ENCODE measurements at regions not wholly inside any gene's neighbourhood (a gene's known extent, or its start where the extent isn't known, plus 50 kb on each side); places are given as distances from the start of the nearest gene placed in this dataset.

GRCh38 chr1:8154621-8155052 lies 128.5 kb upstream of the ERRFI1 start:
- Histone ChIP-seq H3K4me1 (ENCODE audit: low read length) (no peaks in the 10 kb centered on the region), H4K20me1 (ENCODE audit: insufficient read depth, low read length) (no peaks in the 10 kb centered on the region), H3K9me3 (replicated peaks; ENCODE audit: insufficient read depth, low read length) (no peaks in the 10 kb centered on the region), H3K27me3 (replicated peaks; ENCODE audit: insufficient read depth, low read length) (peaks cover 75% of the 10 kb centered on the region), H3F3A (ENCODE audit: insufficient read depth, low read length) (no peaks in the 10 kb centered on the region), H3K4me3 (ENCODE audit: low read length) (no peak overlapping the region), H2AFZ (ENCODE audit: low read length) (no peak overlapping the region), H3K27ac (ENCODE audit: low read length) (no peak overlapping the region), H3K9ac (ENCODE audit: low read length) (no peak overlapping the region), H3K4me2 (ENCODE audit: low read depth, low read length) (no peak overlapping the region), H3K9me2 (replicated peaks; ENCODE audit: insufficient read depth, low read length) (no peaks in the 10 kb centered on the region), H3K36me3 (replicated peaks; ENCODE audit: insufficient read depth, low read length) (no peaks in the 10 kb centered on the region), H3K79me2 (ENCODE audit: low read length) (no peaks in the 10 kb centered on the region)
- no peak for TF ChIP-seq EZH2 (optimal IDR thresholded peaks at IDR 0.05; ENCODE audit: low read depth, low read length)
- TF ChIP-seq CTCF (IDR thresholded peaks at IDR 0.05; ENCODE audit: low read length), result no peak
- no peak for TF ChIP-seq EZH2phosphoT487 (IDR thresholded peaks at IDR 0.05; ENCODE audit: low read length)
- no peak for DNase-seq

GRCh38 chr1:8153961-8154360 lies 127.9 kb upstream of the ERRFI1 start:
- Histone ChIP-seq H3K79me2 (ENCODE audit: low read length) (no peaks in the 10 kb centered on the region), H3K4me2 (ENCODE audit: low read depth, low read length) (no peak overlapping the region), H3K36me3 (replicated peaks; ENCODE audit: insufficient read depth, low read length) (no peaks in the 10 kb centered on the region), H3K27me3 (replicated peaks; ENCODE audit: insufficient read depth, low read length) (peaks cover 82% of the 10 kb centered on the region), H2AFZ (ENCODE audit: low read length) (no peak overlapping the region), H3F3A (ENCODE audit: insufficient read depth, low read length) (no peaks in the 10 kb centered on the region), H3K9ac (ENCODE audit: low read length) (no peak overlapping the region), H3K4me1 (ENCODE audit: low read length) (no peaks in the 10 kb centered on the region), H3K9me3 (replicated peaks; ENCODE audit: insufficient read depth, low read length) (no peaks in the 10 kb centered on the region), H3K4me3 (ENCODE audit: low read length) (no peak overlapping the region), H3K9me2 (replicated peaks; ENCODE audit: insufficient read depth, low read length) (no peaks in the 10 kb centered on the region), H4K20me1 (ENCODE audit: insufficient read depth, low read length) (no peaks in the 10 kb centered on the region), H3K27ac (ENCODE audit: low read length) (no peak overlapping the region)
- DNase-seq, result no peak
- TF ChIP-seq EZH2 (optimal IDR thresholded peaks at IDR 0.05; ENCODE audit: low read depth, low read length) (no peak), CTCF (IDR thresholded peaks at IDR 0.05; ENCODE audit: low read length) (no peak), EZH2phosphoT487 (IDR thresholded peaks at IDR 0.05; ENCODE audit: low read length) (no peak)

GRCh38 chr1:8152731-8153702 lies 126.9 kb upstream of the ERRFI1 start:
- H3K36me3 ChIP-seq (replicated peaks; ENCODE audit: insufficient read depth, low read length), result no peaks in the 10 kb centered on the region
- no peaks in the 10 kb centered on the region for H3K79me2 ChIP-seq (ENCODE audit: low read length)
- H3K4me2 ChIP-seq (ENCODE audit: low read depth, low read length), result no peak overlapping the region
- no peak overlapping the region for H2AFZ ChIP-seq (ENCODE audit: low read length)
- no peaks in the 10 kb centered on the region for H3K9me2 ChIP-seq (replicated peaks; ENCODE audit: insufficient read depth, low read length)
- no peak for TF ChIP-seq EZH2 (optimal IDR thresholded peaks at IDR 0.05; ENCODE audit: low read depth, low read length)
- no peak for TF ChIP-seq CTCF (IDR thresholded peaks at IDR 0.05; ENCODE audit: low read length)
- TF ChIP-seq EZH2phosphoT487 (IDR thresholded peaks at IDR 0.05; ENCODE audit: low read length), result no peak
- H3K4me1 ChIP-seq (ENCODE audit: low read length), result no peaks in the 10 kb centered on the region
- no peak for DNase-seq
- no peak overlapping the region for H3K9ac ChIP-seq (ENCODE audit: low read length)
- no peaks in the 10 kb centered on the region for H4K20me1 ChIP-seq (ENCODE audit: insufficient read depth, low read length)
- H3F3A ChIP-seq (ENCODE audit: insufficient read depth, low read length), result no peaks in the 10 kb centered on the region
- no peak overlapping the region for H3K4me3 ChIP-seq (ENCODE audit: low read length)
- H3K9me3 ChIP-seq (replicated peaks; ENCODE audit: insufficient read depth, low read length), result no peaks in the 10 kb centered on the region
- peaks cover 83% of the 10 kb centered on the region for H3K27me3 ChIP-seq (replicated peaks; ENCODE audit: insufficient read depth, low read length)
- no peak overlapping the region for H3K27ac ChIP-seq (ENCODE audit: low read length)
